OCI-LY1 (cell line): ENCODE measurements at regions not wholly inside any gene's neighbourhood (a gene's known extent, or its start where the extent isn't known, plus 50 kb on each side); places are given as distances from the start of the nearest gene placed in this dataset.

ENCODE experiments used
- H2AFZ ChIP-seq: fragments of 200-600 bp; sonication (generic), shearing (Covaris generic); 2 replicates; pipeline ENCODE4 v1.6.0; 2014; ENCODE audit warnings: antibody characterized with exemption, mild to moderate bottlenecking, low read length
- H3F3A ChIP-seq: fragments of 200-600 bp; sonication (generic), shearing (Covaris generic); 2 replicates; pipeline ENCODE4 v1.6.0; 2014; ENCODE audit warnings: mild to moderate bottlenecking, antibody characterized with exemption, low read length, moderate library complexity; ENCODE audit not compliant: insufficient read depth
- H3K27ac ChIP-seq: fragments of 200-600 bp; sonication (generic); 2 replicates; pipeline ENCODE4 v1.5.1; 2014; ENCODE audit warnings: low read length, mixed run types, mild to moderate bottlenecking, low read depth; ENCODE audit not compliant: poor library complexity, severe bottlenecking
- H3K27me3 ChIP-seq: fragments of 200-600 bp; sonication (generic); 2 replicates; pipeline ENCODE4 v1.6.0; 2014; ENCODE audit warnings: antibody characterized with exemption, mild to moderate bottlenecking, low read length, moderate library complexity; ENCODE audit not compliant: insufficient read depth
- H3K36me3 ChIP-seq: fragments of 200-600 bp; sonication (generic); 2 replicates; pipeline ENCODE4 v1.6.1; 2014; ENCODE audit warnings: mild to moderate bottlenecking, antibody characterized with exemption, low read length, moderate library complexity, mixed read lengths; ENCODE audit not compliant: insufficient read depth
- H3K4me1 ChIP-seq: fragments of 200-600 bp; sonication (generic); 2 replicates; pipeline ENCODE4 v1.5.1; 2014; ENCODE audit warnings: mild to moderate bottlenecking, low read length, moderate library complexity; ENCODE audit not compliant: insufficient read depth, severe bottlenecking
- H3K4me2 ChIP-seq: fragments of 200-600 bp; sonication (generic), shearing (Covaris generic); 2 replicates; pipeline ENCODE4 v1.6.1; 2014; ENCODE audit warnings: low read length
- H3K4me3 ChIP-seq: fragments of 200-600 bp; sonication (generic); 2 replicates; pipeline ENCODE4 v1.5.1; 2014; ENCODE audit warnings: low read length, low read depth, mild to moderate bottlenecking, mixed read lengths; ENCODE audit not compliant: poor library complexity, severe bottlenecking
- H3K79me2 ChIP-seq: fragments of 200-600 bp; shearing (Covaris generic); 2 replicates; pipeline ENCODE4 v1.6.1; 2016; ENCODE audit warnings: mixed run types, low read length, mixed read lengths; ENCODE audit not compliant: insufficient read depth
- H3K9ac ChIP-seq: fragments of 200-600 bp; sonication (generic), shearing (Covaris generic); 2 replicates; pipeline ENCODE4 v1.6.1; 2014; ENCODE audit warnings: mild to moderate bottlenecking, low read length, mixed read lengths
- H3K9me2 ChIP-seq: fragments of 200-600 bp; sonication (generic), shearing (Covaris generic); 2 replicates; pipeline ENCODE4 v1.6.1; 2014; ENCODE audit warnings: low read depth, mild to moderate bottlenecking, low read length, mixed read lengths
- H3K9me3 ChIP-seq: fragments of 200-600 bp; shearing (Covaris generic); 2 replicates; pipeline ENCODE4 v1.6.1; 2014; ENCODE audit warnings: low read length, mixed read lengths
- H4K20me1 ChIP-seq: fragments of 200-600 bp; sonication (generic), shearing (Covaris generic); 2 replicates; pipeline ENCODE4 v1.6.0; 2016; ENCODE audit warnings: mild to moderate bottlenecking, low read length; ENCODE audit not compliant: insufficient read depth
- EZH2 ChIP-seq: fragments of 200-600 bp; sonication (generic), shearing (Covaris generic); IDR thresholded peaks from 2 replicates; pipeline ENCODE4 v1.8.0; 2017; ENCODE audit warnings: borderline replicate concordance, mixed run types, mild to moderate bottlenecking, antibody characterized with exemption, low read length, moderate library complexity, mixed read lengths
- TF ChIP-seq, protein P1 (sequence below): fragments of 200-600 bp; sonication (generic), shearing (Covaris generic); IDR thresholded peaks from 2 replicates; pipeline ENCODE4 v1.5.1; 2017; ENCODE audit warnings: mild to moderate bottlenecking, antibody characterized with exemption, low read length, moderate library complexity, mixed read lengths

DNA sequence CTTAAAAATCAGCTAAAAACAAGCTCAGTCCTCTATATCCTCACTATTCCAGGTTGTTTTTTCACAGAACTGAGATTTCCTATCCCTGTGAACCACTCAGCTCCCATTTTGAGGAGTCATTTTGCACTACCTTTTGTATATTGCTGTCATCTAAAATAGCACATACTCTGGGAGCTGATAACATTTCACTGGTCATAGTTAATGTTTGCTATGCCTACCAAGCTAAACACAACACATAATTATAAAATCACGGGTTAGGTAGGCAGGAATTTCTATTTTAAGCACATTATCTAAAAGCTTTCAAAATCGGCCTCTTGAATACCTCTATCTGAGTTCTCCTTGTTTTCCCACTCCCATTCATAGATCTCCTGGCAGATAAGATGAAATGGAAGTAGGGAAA, 882.0 kb upstream of the INTU start:
- H2AFZ ChIP-seq, result no peak overlapping the region

DNA sequence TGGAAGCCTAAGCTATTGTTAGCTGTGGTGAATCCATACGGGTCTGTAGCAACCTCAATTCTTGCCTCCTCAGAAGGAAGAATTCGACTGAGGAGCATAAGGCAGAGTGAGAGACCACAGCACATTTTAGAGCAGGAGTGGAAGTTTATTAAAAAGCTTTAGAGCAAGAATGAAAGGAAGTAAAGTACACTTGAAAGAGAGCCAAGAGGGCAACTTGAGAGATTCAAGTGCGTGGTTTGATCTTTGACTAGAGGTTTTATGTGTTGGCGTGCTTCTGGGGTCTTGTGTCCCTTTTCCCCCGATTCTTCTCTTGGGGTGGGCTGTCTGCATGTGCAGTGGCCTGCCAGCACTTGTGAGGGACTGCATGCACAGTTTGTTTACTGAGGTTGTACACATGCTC, 880.6 kb upstream of the INTU start:
- H3K27ac ChIP-seq, result no peak overlapping the region
- H3K9me2 ChIP-seq, result no peaks in the 10 kb centered on the region
- H4K20me1 ChIP-seq, result no peaks in the 10 kb centered on the region
- no peaks in the 10 kb centered on the region for H3K9me3 ChIP-seq
- no peaks in the 10 kb centered on the region for H3K79me2 ChIP-seq
- H3F3A ChIP-seq, result no peaks in the 10 kb centered on the region
- H3K9ac ChIP-seq, result no peak overlapping the region
- no peak overlapping the region for H3K4me2 ChIP-seq
- H3K36me3 ChIP-seq, result no peaks in the 10 kb centered on the region
- H3K4me3 ChIP-seq, result no peak overlapping the region
- H3K4me1 ChIP-seq, result no peaks in the 10 kb centered on the region
- H2AFZ ChIP-seq, result no peak overlapping the region
- TF ChIP-seq, protein P1, sequence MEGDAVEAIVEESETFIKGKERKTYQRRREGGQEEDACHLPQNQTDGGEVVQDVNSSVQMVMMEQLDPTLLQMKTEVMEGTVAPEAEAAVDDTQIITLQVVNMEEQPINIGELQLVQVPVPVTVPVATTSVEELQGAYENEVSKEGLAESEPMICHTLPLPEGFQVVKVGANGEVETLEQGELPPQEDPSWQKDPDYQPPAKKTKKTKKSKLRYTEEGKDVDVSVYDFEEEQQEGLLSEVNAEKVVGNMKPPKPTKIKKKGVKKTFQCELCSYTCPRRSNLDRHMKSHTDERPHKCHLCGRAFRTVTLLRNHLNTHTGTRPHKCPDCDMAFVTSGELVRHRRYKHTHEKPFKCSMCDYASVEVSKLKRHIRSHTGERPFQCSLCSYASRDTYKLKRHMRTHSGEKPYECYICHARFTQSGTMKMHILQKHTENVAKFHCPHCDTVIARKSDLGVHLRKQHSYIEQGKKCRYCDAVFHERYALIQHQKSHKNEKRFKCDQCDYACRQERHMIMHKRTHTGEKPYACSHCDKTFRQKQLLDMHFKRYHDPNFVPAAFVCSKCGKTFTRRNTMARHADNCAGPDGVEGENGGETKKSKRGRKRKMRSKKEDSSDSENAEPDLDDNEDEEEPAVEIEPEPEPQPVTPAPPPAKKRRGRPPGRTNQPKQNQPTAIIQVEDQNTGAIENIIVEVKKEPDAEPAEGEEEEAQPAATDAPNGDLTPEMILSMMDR, result no peak
- no peak for TF ChIP-seq EZH2
- H3K27me3 ChIP-seq, result no peaks in the 10 kb centered on the region

More for the DNA sequence above, 882.0 kb upstream of the INTU start:
- Histone ChIP-seq H3K27me3 (no peaks in the 10 kb centered on the region), H3K36me3 (no peaks in the 10 kb centered on the region), H3K27ac (no peak overlapping the region), H3K4me3 (no peak overlapping the region), H3K9ac (no peak overlapping the region), H3F3A (no peaks in the 10 kb centered on the region), H4K20me1 (no peaks in the 10 kb centered on the region), H3K9me2 (no peaks in the 10 kb centered on the region), H3K4me1 (no peaks in the 10 kb centered on the region), H3K4me2 (no peak overlapping the region), H3K9me3 (no peaks in the 10 kb centered on the region), H3K79me2 (no peaks in the 10 kb centered on the region)
- no peak for TF ChIP-seq EZH2
- TF ChIP-seq, protein P1, result no peak

DNA sequence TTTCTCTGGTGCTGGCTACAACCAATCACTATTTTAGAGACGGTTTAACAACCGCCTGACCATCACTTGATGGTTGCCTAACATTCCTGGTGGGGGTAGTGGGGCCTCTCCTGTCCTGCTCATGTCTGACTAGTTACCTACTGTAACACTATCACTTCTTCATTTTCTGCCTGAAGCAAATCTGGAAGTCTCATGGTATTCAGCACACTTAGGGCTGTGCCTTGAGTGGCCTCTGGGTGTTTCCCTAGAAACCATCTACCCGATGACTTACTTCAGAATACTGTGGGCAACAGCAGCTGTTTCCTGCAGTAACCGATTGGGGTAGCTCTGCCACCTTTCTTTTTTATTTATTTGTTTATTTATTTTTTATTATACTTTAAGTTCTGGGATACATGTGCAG, 880.1 kb upstream of the INTU start:
- Histone ChIP-seq H3K9me3 (no peaks in the 10 kb centered on the region), H3K4me1 (no peaks in the 10 kb centered on the region), H3K9ac (no peak overlapping the region), H4K20me1 (no peaks in the 10 kb centered on the region), H3K79me2 (no peaks in the 10 kb centered on the region), H3K27ac (no peak overlapping the region), H3F3A (no peaks in the 10 kb centered on the region), H2AFZ (no peak overlapping the region), H3K27me3 (no peaks in the 10 kb centered on the region), H3K9me2 (no peaks in the 10 kb centered on the region), H3K4me2 (no peak overlapping the region), H3K36me3 (no peaks in the 10 kb centered on the region), H3K4me3 (no peak overlapping the region)
- TF ChIP-seq EZH2, result no peak
- TF ChIP-seq, protein P1, result no peak
